NCI-H128 (cell line): ENCODE measurements at regions not wholly inside any gene's neighbourhood (a gene's known extent, or its start where the extent isn't known, plus 50 kb on each side); places are given as distances from the start of the nearest gene placed in this dataset.
"Not testable (repeated sequence)": the region's sequence is repeated elsewhere in the genome, so short reads cannot be mapped to it uniquely, and the experiment has no call there.

Source experiments
- DNase-seq: peaks from one replicate; lab custom pipeline; 2025; ENCODE audit not compliant: unreplicated experiment; lab: John Stamatoyannopoulos, UW

GRCh38 chr3:104176706-104177105, 1190.0 kb upstream of the ALCAM start:
- DNase-seq = no peak

- DNase-seq = no peak
Observed at GRCh38 chr3:104178680-104179079, 1188.0 kb upstream of the ALCAM start.

DNA sequence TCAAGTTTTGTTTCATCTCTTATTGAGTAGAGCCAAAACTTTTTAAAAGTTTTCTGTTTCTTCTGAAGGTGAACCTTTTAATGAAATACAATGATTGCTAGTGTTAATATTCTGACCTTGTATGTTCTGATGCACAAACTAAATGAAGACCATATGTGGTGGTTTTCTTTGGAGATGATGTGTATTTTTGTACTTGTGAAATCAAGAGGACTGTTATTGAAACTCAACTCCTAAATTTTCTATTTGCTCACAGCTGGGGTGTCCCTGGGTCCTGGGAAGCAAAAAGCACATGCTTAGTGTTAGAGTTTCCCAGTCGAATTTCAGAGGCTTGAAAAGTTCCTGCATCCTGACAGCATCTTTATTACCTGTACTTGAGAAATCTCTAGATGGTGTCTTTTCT, 1185.8 kb upstream of the ALCAM start:
- DNase-seq = no peak

DNA sequence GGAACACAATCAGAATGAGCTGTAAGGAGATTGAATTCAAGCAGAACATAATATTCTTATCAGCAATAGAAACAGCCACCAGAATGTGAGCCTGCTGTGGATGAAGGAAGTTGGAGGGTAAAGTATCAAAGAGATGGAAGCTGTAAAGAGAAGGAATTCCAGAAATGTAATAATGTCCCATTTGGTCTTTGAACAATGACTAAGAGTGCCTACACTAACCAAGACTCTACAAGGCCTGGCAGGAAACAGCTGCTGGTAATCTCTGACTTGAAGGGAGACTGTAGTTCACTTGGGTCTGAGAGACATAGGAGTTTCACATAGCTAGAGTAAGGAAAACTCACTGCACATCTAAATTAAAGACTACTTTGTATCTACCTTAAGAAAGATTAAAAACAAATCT, 1176.0 kb upstream of the ALCAM start:
- no peak for DNase-seq

DNA sequence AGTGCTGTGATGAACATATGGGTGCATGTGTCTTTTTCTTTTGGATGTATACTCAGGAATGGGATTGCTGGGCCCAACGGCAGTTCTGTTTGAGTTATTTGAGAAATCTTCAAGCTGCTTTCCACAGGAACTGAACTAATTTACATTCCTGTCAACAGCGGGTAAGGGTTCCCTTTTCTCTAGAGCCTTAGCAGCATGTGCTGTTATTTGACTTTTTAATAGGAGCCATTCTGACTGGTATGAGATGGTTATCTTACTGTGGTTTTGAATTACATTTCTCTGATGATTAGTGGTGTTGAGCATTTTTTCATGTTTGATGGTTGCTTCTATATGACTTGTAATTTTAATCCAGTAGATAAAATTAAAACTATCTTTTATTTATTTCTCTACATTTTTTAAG, 1168.6 kb upstream of the ALCAM start:
- no peak for DNase-seq

GRCh38 chr3:104206925-104207324, 1159.8 kb upstream of the ALCAM start:
- no peak for DNase-seq

DNA sequence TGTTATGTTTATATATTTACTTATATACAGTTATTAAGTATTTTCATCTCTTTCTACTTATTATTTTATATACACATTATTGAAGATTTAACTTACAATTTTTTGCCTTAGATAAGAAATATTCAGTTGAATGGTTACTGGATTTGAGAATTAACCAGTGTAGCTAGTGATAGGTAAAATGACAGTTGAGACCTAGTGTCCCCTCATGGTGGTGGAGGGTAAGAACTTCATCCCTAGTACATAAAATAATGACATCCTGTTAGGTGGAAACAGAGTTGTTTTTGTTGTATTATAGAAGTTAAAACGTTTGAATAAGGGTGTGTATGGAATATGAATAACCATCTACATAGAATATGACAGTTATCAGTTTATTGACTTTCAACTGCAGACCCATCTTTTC, 1152.4 kb upstream of the ALCAM start:
- DNase-seq = no peak

- no peak for DNase-seq
Observed at GRCh38 chr3:104214937-104215336, 1151.8 kb upstream of the ALCAM start.

GRCh38 chr3:104219046-104219445, 1147.7 kb upstream of the ALCAM start:
- not testable (repeated sequence) for DNase-seq

DNA sequence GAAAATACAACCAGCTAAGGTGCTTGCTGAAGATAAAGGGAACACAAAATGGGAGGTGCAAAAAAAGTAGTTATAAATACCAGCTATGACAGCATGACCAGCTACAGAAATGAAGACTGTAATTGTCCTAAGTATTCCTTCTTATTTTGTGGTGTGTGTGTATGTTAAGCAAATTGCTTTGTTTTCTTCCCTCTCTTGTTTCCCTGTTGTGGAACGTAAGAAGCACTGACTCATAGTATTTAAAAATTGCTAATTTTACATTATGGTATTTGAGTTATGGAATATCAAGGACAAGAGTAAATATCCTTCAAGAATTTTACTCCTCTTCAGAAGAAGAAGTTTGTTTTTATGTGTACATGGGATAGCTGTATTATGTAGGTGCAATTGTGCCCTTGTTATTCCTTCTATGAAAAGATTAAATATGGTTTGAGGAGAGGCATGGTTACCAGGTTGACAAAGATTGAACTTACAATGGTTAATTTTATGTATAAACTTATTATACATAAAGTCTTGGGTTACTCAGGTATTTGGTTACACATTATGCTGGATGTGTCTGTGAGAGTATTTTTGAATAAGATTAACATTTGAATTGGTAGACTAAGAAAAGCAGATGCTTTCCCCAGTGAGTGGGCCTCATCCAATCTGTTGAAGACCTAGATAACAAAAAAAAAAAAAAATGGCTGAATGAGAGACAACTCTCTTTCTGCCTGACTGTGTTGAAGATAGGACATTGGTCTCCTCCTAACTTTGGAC, 1132.1 kb upstream of the ALCAM start:
- no peak for DNase-seq

GRCh38 chr3:104244680-104245220, 1122.0 kb upstream of the ALCAM start:
- no peak for DNase-seq

DNA sequence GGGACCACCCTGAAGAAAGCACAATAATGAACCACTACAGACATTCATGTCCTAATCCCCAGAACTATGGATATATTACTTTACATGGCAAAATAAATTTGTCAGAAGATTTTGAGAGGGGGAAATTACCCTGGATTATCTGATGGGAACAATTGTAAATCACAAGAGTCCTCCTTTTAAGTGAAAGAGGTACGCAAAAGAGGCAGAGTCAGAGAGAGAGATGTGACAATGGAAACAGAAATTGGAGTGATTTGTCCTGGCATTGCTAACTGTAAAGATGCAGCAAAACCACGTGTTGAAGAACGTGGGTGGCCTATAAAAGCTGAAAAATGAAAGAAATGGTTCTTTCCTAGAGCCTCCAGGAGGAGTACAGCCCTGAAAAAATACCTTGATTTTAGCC, 1121.4 kb upstream of the ALCAM start:
- DNase-seq = no peak

DNA sequence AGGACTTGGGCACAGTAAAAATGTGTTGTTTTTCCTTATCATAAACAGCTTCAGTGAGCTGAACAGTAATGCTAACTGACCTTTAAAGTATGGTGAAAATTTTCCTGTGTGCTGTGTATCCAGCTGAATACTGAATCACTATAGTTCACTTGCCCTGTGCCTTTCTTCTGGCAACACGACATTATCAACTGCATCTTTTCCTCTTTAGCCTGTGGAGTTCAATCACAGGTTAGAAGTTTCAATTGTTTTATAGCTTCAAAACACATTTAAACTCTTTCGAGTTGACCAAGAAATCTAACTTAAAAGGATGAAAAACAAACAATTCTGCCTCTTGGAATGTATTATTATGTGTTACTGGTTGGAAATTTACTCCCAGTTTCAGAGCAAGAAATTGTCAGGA, 1120.7 kb upstream of the ALCAM start:
- DNase-seq = no peak

- DNase-seq = no peak
Observed at GRCh38 chr3:104257486-104257885, 1109.2 kb upstream of the ALCAM start.

DNA sequence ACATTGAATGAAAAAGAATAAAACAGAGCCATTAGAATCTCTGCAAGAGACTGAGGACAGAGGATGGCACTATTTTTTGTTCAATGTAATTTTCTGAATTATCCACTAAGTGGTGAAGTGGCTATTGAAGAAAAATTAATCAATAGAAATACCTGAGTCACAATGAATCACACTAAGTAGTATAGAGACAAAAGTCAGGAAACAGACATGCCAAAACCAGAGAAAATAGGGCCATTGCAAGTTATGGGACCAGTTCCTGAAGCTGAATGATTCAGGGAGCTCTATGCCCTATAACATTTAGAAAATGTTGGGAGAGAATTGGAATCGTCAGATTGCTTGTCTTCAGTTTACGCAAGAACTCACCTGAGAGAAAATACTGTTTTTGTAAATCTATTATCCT, 1103.2 kb upstream of the ALCAM start:
- no peak for DNase-seq

DNA sequence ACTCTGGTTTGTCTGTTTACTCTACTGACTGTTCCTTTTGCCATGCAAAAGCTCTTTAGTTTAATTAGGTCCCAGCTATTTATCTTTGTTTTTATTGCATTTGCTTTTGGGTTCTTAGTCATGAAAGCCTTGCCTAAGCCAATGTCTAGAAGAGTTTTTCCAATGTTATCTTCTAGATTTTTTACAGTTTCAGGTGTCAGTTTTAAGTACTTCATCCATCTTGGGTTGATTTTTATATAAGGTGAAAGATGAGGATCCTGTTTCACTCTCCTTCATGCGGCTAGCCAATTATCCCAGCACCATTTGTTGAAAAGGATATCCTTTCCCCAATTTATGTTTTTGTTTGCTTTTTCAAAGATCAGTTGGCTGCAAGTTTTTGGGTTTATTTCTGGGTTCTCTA, 1100.5 kb upstream of the ALCAM start:
- not testable (repeated sequence) for DNase-seq

- DNase-seq = no peak
Observed at GRCh38 chr3:104269771-104270170, 1096.9 kb upstream of the ALCAM start.

DNA sequence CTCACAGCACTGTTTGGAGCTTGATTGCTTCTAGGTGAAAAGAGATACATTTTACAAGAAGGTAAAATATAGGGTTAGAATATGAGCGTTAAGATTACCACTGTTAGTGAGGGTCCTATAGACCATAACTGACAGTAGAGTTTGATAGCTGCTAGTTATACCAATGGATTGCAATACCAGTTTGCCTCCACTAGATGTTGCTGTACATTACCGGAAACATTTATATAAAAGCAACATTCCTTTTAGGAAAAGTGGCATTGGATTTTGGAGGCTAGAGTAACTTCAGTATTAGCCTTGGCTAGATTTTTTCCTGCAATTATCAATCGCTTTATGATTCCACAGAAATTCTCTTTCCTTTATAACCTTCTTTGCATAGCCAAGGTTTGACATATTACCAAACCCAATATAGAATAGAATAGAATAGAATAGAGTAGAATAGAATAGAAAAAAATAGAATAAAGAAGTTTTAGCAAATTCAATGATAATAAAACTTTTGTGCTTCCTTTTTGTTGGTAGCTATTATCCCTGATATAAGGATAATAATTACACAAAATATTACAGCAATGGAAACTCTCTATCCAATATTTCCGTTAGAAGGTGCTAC, 1093.6 kb upstream of the ALCAM start:
- DNase-seq = peak; percentile 38

DNA sequence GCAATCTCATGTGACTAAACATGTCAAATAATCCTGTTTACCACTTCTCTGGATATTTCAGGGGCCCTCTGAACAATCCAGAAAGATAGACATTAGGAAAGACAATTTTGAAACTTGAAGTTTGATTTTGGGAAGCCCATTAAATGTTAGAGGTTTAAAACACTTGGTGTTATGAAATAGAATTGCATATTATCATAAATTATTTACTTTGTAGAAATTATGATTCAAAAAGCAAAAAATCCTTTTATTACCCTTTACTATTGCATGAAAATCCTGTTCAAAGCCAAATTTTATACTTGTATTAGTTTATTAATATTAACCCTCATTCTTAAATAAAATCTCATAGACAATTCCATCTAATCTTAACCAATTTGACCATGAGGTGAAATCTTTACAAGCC, 1091.5 kb upstream of the ALCAM start:
- no peak for DNase-seq

DNA sequence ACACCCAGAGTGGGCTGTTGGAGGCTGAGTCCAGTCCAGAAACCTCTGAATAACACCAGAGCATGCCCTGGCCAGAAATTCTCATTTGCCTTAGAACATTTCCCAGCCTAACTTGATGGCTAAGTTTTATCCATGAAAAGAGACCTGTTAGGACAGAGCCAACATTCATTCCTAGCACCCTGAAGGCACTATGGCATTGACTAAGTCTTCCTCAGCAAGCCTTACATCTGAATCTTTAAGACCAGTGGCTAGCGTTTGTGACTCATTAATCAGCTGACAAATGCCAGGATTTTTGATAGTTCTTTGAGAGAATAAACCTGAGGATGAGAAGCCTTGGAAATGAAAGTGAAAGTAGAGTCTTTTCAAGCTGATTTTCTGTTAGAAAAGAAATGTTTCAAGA, 1087.1 kb upstream of the ALCAM start:
- DNase-seq = no peak

DNA sequence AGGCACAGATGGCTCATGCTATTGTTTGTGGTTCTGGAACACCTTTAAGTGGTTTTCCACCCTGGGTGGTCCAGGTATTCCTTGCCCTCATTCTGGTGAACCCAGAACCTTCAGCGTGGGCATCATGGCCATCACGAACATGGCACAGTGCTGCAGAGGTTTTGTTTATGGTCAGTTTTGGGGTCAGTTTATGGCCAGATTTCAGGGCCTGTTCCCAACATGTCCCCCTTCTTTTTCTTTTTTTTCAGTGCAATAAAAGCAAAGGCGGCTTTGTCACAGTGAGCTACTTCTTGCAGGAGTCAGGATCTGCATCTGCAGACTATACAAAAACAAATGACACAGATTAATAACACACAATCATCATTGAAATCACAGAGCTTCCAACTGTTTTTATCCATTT, 1085.0 kb upstream of the ALCAM start:
- DNase-seq = no peak

DNA sequence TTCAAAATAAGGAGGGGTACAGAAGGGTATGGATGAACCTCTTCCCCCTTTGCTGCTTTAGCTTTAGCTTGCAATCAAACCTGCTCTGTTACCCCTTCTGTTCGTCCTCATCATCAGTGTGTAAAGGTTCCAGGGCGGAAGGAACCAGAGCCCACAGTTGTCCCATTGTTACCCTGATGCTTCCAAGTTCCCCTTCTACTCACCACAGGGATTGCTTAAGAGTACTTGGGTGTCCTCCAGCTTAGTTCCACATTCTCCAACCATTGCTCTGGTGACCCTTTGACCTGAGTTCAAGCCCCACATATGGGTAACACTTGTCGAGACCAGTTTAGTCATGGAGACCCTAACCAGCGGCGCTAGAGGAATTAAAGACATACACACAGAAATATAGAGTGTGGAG, 1080.1 kb upstream of the ALCAM start:
- DNase-seq = no peak

GRCh38 chr3:104291437-104291851, 1075.3 kb upstream of the ALCAM start:
- DNase-seq = no peak
